NCI-H2227 (cell line): ENCODE measurements at regions not wholly inside any gene's neighbourhood (a gene's known extent, or its start where the extent isn't known, plus 50 kb on each side); places are given as distances from the start of the nearest gene placed in this dataset.

Source experiments
- DNase-seq: peaks from one replicate; lab custom pipeline; 2025; ENCODE audit not compliant: unreplicated experiment; lab: John Stamatoyannopoulos, UW

DNA sequence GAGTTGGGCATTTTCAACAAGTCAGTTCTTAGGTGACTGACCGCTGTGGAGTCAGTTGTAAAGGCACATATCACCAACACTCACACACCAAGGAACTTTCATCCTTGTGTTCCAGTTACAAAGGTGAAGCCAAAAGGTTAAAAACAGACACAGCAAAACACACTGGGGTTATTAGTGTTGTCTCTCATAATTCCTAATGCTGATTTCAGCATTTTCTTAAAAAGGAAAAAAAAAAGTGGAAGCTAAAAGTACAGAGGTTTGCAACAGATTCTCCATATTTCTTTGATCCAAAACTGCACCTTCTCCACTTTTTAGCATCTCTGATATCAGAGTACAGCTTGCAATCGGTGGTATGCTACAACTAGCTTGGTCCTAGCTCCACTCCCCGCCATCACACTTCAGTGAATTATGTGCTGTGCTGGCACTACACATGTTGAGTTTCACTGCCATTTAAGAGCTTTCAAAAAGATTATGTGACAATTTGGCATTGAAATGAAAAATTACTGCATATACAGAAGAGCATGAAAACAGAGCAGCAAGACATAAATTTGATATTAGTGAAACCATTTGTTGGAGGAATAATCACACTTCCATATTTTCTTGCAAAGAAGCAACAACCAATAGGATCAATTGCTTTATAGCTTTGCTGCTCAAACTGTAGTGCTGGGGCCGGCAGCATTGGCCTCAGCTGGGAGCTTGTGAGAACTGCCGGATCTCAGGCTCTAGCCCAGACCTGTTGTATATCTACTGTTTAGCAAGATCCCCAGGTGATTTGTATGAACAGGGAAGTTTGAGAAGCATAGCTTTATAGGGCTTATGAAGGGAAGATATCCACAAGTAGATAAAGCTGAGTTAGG is 62.3 kb upstream of the DAPL1 start:
- DNase-seq, result no peak

- no peak for DNase-seq
Measured at GRCh38 chr2:158733430-158733755, 61.7 kb upstream of the DAPL1 start.

- DNase-seq, result no peak
Measured at GRCh38 chr2:158734442-158734841, 60.7 kb upstream of the DAPL1 start.

DNA sequence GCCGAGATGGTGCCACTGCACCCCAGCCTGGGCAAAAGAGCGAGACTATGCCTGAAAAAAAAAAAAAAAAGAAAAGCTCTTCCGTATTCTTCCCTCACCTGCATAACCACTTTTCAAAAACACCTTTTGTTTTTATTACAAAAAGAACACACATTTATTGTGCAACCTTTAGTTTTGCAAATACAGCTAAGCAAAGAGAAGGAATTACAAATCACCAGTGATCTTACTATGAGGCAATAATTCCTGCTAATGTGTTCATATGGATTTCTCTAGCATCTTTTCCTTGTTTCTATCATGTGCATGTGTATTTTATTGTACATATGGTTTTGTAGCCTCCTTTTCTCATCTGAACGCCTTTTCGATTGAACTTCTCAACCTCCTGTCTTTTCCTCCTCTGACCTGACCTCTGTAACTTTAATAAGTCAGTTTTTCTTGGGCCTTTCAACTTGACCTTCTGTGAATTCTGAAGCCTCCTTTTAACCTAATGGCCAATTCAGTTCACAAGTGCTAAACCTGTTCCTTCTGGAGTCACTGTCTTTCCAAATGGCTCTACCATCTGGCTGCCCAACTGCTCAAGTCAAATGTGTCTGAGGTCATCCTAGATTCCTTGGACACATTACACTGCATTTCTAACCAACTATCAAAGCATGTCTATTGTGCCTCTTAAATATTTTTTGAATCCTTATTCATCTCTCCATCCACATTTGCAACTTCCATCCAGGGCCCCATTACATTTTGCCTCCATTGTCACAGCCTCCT is 59.1 kb upstream of the DAPL1 start:
- no peak for DNase-seq

DNA sequence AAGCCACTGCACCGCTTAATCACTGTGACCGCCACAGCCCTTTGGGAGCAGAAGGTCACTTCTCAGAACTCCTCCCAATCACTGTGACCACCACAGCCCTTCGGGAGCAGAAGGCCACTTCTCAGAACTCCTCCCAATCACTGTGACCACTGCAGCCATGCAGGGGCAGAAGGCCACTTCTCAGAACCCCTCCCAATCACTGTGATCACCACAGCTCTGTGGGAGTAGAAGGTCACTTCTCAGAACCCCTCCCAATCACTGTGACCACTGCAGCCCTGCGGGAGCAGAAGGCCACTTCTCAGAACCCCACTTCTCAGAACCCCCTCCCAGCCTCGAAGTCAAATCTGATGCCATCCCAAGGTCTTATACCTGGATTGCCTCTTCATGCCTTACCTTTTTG is 56.8 kb upstream of the DAPL1 start:
- DNase-seq, result no peak

GRCh38 chr2:158740127-158740526 is 55.0 kb upstream of the DAPL1 start:
- no peak for DNase-seq

DNA sequence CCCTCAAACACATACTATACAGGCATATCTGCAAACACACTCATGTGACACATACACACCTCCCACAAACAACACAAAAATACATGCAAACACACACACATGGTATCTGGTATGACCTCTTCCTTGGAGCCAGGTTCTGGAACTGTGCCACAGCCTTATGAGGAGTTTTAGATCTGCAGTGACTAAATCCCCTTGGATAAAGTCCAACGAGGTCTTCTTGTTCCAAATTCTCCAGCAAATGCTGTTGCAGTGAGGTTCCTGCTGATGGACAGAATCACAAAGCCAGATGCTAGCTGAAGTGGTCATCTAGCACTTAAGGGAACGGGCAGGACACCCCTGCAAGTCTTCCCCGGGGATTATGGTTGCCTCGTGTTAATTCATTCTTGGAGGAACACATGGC is 54.5 kb upstream of the DAPL1 start:
- DNase-seq, result no peak

GRCh38 chr2:158741625-158742024 is 53.5 kb upstream of the DAPL1 start:
- no peak for DNase-seq

GRCh38 chr2:158742536-158742935 is 52.6 kb upstream of the DAPL1 start:
- no peak for DNase-seq

DNA sequence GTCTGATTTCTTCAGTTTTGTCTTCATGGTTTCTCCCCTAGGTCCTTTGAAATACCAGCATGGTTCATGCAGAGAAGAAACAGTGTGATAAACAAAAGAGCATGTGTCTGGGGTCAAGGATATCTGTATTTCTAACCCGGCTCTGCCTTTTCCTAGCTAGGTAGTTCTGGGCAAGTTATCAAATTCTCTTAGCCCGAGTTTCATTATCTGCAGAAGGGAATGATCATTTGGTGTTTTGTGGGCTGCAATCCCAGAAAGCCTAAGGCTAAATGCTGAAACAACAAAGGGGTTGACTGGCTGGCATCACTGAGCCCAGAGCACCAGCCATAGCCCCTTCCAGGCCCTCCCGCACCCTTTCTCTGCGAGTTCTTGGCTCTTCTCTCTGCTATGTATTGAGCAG is 51.7 kb upstream of the DAPL1 start:
- no peak for DNase-seq

DNA sequence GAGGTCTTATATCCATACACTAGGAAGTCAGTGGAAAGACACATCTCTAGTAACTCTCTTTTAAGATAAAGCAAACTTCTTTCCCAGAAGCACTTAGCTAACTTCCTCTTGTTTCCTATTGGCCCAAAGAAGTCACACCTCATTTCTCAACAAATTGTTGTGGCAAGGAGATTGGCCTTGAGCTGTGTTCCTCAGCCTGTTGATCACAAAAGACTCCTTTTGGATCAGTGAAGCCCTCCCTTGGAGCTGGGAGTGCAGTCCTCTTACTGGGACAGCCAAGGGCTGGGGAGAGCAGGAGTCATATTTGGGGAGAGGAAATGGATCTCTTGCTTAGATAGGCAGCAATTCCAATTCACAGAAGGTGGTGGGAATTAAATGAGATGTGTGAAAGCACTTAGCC is 51.2 kb upstream of the DAPL1 start:
- no peak for DNase-seq

GRCh38 chr2:158745067-158745865 is 49.9 kb upstream of the DAPL1 start:
- DNase-seq, result peak; percentile 92
